A673 (cell line): ENCODE measurements at regions not wholly inside any gene's neighbourhood (a gene's known extent, or its start where the extent isn't known, plus 50 kb on each side); places are given as distances from the start of the nearest gene placed in this dataset.

ENCODE experiments used
- EZH2 ChIP-seq: fragments of 200-600 bp; sonication (generic); IDR thresholded peaks from 2 replicates; pipeline ENCODE4 v1.6.1; 2017; ENCODE audit warnings: borderline replicate concordance, low read depth, mild to moderate bottlenecking, mixed read lengths, antibody characterized with exemption, low read length; ENCODE audit not compliant: poor library complexity, severe bottlenecking
- TF ChIP-seq, protein P1 (sequence below): fragments of 300-800, 200-600 bp; sonication (generic); conservative IDR thresholded peaks from 2 replicates; pipeline ENCODE4 v1.5.1; 2017; ENCODE audit warnings: low read depth, mild to moderate bottlenecking, antibody characterized with exemption, low read length, moderate library complexity, mixed read lengths

DNA sequence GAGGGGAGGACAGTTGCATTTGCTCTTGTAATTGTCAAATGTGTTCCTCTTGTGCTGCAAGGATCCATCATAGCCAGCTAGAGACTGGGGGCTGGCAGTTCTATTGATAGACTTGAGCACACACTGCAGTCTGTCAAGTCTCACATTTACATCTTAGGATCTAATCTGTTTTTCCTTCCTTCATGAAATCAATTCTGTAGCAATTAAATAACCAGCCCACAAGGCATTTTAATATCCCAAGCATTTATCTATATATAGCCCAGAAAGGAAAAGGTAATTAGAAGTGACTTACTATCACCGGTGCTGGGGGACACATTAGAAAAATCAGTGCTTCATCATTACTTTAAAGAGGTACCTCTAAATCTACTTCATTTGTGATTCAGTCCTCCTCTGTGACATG, 143.0 kb upstream of the STXBP5 start:
- no peak for TF ChIP-seq EZH2
- TF ChIP-seq, protein P1, sequence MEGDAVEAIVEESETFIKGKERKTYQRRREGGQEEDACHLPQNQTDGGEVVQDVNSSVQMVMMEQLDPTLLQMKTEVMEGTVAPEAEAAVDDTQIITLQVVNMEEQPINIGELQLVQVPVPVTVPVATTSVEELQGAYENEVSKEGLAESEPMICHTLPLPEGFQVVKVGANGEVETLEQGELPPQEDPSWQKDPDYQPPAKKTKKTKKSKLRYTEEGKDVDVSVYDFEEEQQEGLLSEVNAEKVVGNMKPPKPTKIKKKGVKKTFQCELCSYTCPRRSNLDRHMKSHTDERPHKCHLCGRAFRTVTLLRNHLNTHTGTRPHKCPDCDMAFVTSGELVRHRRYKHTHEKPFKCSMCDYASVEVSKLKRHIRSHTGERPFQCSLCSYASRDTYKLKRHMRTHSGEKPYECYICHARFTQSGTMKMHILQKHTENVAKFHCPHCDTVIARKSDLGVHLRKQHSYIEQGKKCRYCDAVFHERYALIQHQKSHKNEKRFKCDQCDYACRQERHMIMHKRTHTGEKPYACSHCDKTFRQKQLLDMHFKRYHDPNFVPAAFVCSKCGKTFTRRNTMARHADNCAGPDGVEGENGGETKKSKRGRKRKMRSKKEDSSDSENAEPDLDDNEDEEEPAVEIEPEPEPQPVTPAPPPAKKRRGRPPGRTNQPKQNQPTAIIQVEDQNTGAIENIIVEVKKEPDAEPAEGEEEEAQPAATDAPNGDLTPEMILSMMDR: no peak
